Transverse colon (tissue), 4 donors: ENCODE measurements at regions not wholly inside any gene's neighbourhood (a gene's known extent, or its start where the extent isn't known, plus 50 kb on each side); places are given as distances from the start of the nearest gene placed in this dataset.

ENCODE experiments used
- DNase-seq: peaks from one replicate; pipeline ENCODE4 v3.0.0-alpha.2; 2019
- H3K27ac ChIP-seq, 4 donors: fragments of 200-600 bp; sonication (generic); 2 replicates each; pipeline ENCODE4 v1.5.1; 2016 to 2018; ENCODE audit warnings: inconsistent platforms in 4 of 4
- H3K27me3 ChIP-seq: fragments of 200-600 bp; sonication (generic); 2 replicates; pipeline ENCODE4 v1.5.1; 2017; ENCODE audit warnings: inconsistent platforms
- H3K36me3 ChIP-seq, 4 donors: fragments of 200-600 bp; sonication (generic); 2 replicates each; pipeline ENCODE4 v1.5.1; 2017 to 2019; ENCODE audit warnings: inconsistent platforms in 4 of 4
- H3K4me1 ChIP-seq, 4 donors: fragments of 200-600 bp; sonication (generic); 2 replicates each; pipeline ENCODE4 v1.5.1; 2017 to 2020; ENCODE audit warnings: inconsistent platforms in 4 of 4
- H3K4me3 ChIP-seq, 4 donors: fragments of 200-600 bp; sonication (generic); 1 replicate in 1 of 4; 2 replicates in 3 of 4; pipeline versions ENCODE4 v1.5.1 to v1.6.1; 2017 to 2019; ENCODE audit warnings: inconsistent platforms in 4 of 4
- H3K9me3 ChIP-seq, 2 donors: fragments of 200-600 bp; sonication (generic); 2 replicates each; pipeline ENCODE4 v1.5.1; 2017 to 2019; ENCODE audit warnings: inconsistent platforms in 2 of 2
- EP300 ChIP-seq: sonication (generic); formaldehyde crosslinking; IDR thresholded peaks from one replicate; pipeline ENCODE4 v1.6.1; 2017; ENCODE audit warnings: antibody characterized with exemption, low read depth
- POLR2A ChIP-seq: fragments of 450-650 bp; IDR thresholded peaks from one replicate; pipeline ENCODE4 v1.6.1; 2016; ENCODE audit warnings: antibody characterized with exemption, mild to moderate bottlenecking, moderate library complexity
- POLR2AphosphoS5 ChIP-seq, 3 donors: sonication (generic); formaldehyde crosslinking; IDR thresholded peaks; one replicate each; pipeline ENCODE4 v1.6.1; 2016; ENCODE audit warnings: antibody characterized with exemption in 3 of 3
- WGBS, 2 donors: methylation state at CpG; one replicate each; pipeline ENCODE4 v1.1.5; 2018; ENCODE audit warnings: low coverage in 1 of 2; 5-methylcytosine and 5-hydroxymethylcytosine counted together
- in situ Hi-C, 4 donors: fragments of 200-750 bp; cut with MboI; loops; one replicate each; pipeline versions ENCODE4 v1.15.0 to v1.15.1; 2017; ENCODE audit warnings: low sequenced_read_pairs in 3 of 4, low pct_ligation_motif_present in 1 of 4, low pct_unique_long_range_greater_than_20kb in 1 of 4
- intact Hi-C: fragments of 100-400 bp; cut with DNase I; formaldehyde crosslinking; loops from one replicate; pipeline ENCODE4 v1.15.1; 2023; ENCODE audit warnings: low total_unique reads
- TF ChIP-seq, protein P1 (sequence below), 5 experiments: fragments of 200-600 bp in 3 of 5; fragments of 450-650 bp in 2 of 5; sonication (generic) in 3 of 5; IDR thresholded peaks; 1 replicate in 2 of 5; 2 replicates in 3 of 5; pipeline ENCODE4 v1.5.1; 2016 to 2017; ENCODE audit warnings: antibody characterized with exemption in 5 of 5, inconsistent platforms in 3 of 5, mild to moderate bottlenecking in 2 of 5, moderate library complexity in 1 of 5

DNA sequence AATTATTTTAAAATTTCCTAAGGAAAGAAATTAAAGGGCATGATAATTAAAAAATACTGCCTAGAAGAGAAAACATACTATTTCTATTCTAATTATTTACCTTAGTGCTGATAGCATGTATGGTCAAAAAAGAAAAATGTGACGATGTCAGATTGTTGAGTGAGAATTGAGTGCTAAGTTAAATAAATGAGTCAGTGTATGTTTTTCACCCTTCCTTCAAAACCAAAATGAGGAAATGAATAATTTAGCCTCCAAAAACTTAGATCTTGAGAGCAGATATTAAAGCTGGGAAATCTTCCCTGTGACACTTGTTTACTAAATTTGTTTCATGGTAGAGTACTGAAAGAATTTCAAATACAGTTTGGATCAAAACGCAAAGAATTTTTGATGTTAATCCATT is 58.6 kb upstream of the NYAP2 start:
- Histone ChIP-seq H3K4me3 (no peak overlapping the region), H3K9me3 (no peaks in the 10 kb centered on the region), H3K4me1 (no peaks in the 10 kb centered on the region), H3K27ac (no peak overlapping the region), H3K27me3 (no peaks in the 10 kb centered on the region), H3K36me3 (no peaks in the 10 kb centered on the region)
- intact Hi-C loops (no loop called here), in situ Hi-C loops (no loop called here)
- WGBS, 2 donors, result 44 to 53% methylated on average over 2 of the region's 2 CpGs
- TF ChIP-seq EP300, result no peak
- TF ChIP-seq, protein P1, sequence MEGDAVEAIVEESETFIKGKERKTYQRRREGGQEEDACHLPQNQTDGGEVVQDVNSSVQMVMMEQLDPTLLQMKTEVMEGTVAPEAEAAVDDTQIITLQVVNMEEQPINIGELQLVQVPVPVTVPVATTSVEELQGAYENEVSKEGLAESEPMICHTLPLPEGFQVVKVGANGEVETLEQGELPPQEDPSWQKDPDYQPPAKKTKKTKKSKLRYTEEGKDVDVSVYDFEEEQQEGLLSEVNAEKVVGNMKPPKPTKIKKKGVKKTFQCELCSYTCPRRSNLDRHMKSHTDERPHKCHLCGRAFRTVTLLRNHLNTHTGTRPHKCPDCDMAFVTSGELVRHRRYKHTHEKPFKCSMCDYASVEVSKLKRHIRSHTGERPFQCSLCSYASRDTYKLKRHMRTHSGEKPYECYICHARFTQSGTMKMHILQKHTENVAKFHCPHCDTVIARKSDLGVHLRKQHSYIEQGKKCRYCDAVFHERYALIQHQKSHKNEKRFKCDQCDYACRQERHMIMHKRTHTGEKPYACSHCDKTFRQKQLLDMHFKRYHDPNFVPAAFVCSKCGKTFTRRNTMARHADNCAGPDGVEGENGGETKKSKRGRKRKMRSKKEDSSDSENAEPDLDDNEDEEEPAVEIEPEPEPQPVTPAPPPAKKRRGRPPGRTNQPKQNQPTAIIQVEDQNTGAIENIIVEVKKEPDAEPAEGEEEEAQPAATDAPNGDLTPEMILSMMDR (IDR thresholded peaks at IDR 0.05), result no peak
- no peak for TF ChIP-seq POLR2A
- TF ChIP-seq POLR2AphosphoS5 (IDR thresholded peaks at IDR 0.05), result no peak
- no peak for DNase-seq

DNA sequence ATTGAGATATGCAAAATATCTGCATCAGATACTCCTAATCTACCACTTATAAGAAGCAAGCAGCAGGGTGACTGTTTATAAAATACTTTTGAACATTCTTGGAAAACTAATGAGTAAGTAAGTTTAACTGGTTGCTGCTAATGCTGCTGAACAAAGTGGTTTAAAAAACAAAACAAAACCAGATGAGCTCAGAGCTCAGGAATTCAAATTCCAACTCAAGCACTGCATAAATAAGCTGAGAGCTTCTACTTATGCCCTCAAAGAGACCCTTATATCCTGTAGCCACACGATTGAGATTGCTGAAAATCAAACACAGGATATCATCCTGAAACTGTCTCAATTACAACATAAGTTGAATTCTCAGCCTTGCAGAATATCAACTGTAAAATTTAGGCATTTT is 62.3 kb upstream of the NYAP2 start:
- Histone ChIP-seq H3K4me3 (no peak overlapping the region), H3K36me3 (no peaks in the 10 kb centered on the region), H3K27ac (no peak overlapping the region), H3K9me3 (no peaks in the 10 kb centered on the region), H3K4me1 (no peaks in the 10 kb centered on the region), H3K27me3 (no peaks in the 10 kb centered on the region)
- intact Hi-C loops (no loop called here), in situ Hi-C loops (no loop called here)
- TF ChIP-seq, protein P1 (IDR thresholded peaks at IDR 0.05), result no peak
- TF ChIP-seq EP300 (no peak), POLR2AphosphoS5 (IDR thresholded peaks at IDR 0.05) (no peak), POLR2A (no peak)
- WGBS, 2 donors, result 4 to 33% methylated on average over 1 of the region's 1 CpG
- DNase-seq, result no peak

DNA sequence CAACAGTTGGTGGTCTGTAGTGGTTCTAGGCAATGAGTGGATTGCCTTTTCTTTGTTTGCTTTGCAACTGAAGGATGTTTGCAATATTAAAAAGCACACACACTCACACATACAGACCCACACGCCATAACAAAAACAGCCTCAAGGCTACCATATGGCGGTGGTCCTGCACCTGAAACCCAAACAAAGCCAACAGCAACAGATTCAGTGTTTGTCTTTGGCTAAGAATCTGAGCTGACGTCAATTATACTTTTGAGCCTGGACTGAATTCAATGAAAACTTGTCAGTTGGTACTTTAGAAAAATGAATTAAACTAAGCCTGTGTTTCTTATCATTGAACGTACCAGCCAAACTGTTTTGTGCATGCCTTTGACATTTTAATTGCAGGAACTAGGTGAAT is 65.0 kb upstream of the NYAP2 start:
- intact Hi-C loops (no loop called here), in situ Hi-C loops (no loop called here)
- TF ChIP-seq POLR2A, result no peak
- Histone ChIP-seq H3K4me3 (no peak overlapping the region), H3K4me1 (no peaks in the 10 kb centered on the region), H3K9me3 (no peaks in the 10 kb centered on the region), H3K36me3 (no peaks in the 10 kb centered on the region), H3K27me3 (no peaks in the 10 kb centered on the region), H3K27ac (no peak overlapping the region)
- WGBS, 2 donors, result 41 to 43% methylated on average over 2 to 4 of the region's 4 CpGs
- DNase-seq, result no peak

DNA sequence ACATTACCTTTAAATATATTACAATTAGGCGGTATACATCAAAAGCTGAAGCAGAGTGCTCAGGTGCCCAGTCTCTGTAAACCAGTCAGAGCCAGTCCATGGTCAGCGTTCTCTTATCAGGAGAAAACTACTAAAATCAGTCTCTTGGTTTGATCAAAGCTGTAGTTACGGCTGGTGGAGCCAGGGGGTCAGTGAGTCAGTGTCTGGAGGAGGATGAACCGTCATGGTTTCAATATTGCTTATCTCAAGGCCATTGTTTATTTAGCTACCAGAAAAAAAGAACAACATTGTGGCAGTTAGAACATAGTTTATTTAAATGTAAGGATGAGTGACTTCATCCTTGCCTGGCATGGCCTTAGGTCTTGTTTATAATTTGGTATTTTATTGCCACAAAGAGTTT is 71.3 kb upstream of the NYAP2 start:
- H3K9me3 ChIP-seq, result no peaks in the 10 kb centered on the region
- no peaks in the 10 kb centered on the region for H3K4me1 ChIP-seq
- in situ Hi-C loops (no loop called here), intact Hi-C loops (no loop called here)
- no peak overlapping the region for H3K27ac ChIP-seq
- 32 to 36% methylated on average over 4 of the region's 4 CpGs for WGBS, 2 donors
- no peak for DNase-seq
- no peak overlapping the region for H3K4me3 ChIP-seq
- H3K36me3 ChIP-seq, result no peaks in the 10 kb centered on the region
- TF ChIP-seq EP300, result no peak
- no peak for TF ChIP-seq POLR2AphosphoS5 (IDR thresholded peaks at IDR 0.05)
- TF ChIP-seq, protein P1 (IDR thresholded peaks at IDR 0.05), result no peak
- TF ChIP-seq POLR2A, result no peak
- no peaks in the 10 kb centered on the region for H3K27me3 ChIP-seq

DNA sequence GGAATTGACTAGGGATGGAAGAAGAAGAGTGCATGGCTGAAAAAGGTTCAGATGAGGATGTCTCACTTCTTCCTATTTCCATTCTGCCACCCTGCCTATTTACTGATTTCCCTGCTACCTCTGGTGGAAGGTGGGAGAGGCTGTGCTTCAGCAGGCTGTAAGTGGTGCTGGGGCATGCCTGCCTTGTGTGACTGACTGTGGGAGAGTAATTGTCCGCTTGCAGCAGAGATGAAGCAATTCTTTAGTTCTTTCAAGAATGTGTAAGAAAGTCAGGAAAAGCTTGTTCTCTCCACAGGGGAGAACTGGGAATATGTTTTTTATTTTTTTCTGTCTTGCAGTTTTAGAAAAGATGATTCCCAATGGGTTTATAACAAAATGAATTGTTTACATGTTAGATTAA is 72.5 kb upstream of the NYAP2 start:
- Histone ChIP-seq H3K36me3 (no peaks in the 10 kb centered on the region), H3K27ac (no peak overlapping the region), H3K4me3 (no peak overlapping the region), H3K9me3 (no peaks in the 10 kb centered on the region), H3K4me1 (no peaks in the 10 kb centered on the region), H3K27me3 (no peaks in the 10 kb centered on the region)
- in situ Hi-C loops (no loop called here), intact Hi-C loops (no loop called here)
- TF ChIP-seq POLR2A (no peak), POLR2AphosphoS5 (IDR thresholded peaks at IDR 0.05) (no peak), EP300 (no peak)
- TF ChIP-seq, protein P1 (IDR thresholded peaks at IDR 0.05), result no peak
- DNase-seq, result no peak
- WGBS, 2 donors, result 74 to 78% methylated on average over 1 of the region's 1 CpG
